ENCODE measurements at regions not wholly inside any gene's neighbourhood (a gene's known extent, or its start where the extent isn't known, plus 50 kb on each side); places are given as distances from the start of the nearest gene placed in this dataset.

DNA sequence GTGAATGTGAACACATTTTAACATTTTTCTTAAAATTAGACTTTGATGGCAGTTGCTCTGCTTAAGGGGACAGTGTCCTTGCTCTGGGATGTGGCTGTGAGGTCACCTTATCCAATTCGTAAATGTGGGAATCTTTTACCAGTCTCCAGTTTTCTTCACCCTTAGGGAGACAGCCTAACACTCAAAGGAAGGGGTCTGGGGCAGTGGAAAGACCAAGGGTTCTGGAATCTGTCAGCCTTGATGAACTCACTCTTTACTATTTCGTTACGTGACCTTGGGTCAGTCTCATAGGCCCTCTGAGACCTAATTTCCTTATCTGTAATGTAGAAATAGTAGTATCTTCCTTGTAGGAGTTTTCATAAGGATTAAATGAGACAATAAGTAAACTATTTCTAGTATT is 245.6 kb upstream of the ATP2B1 start:
- DNase-seq, result no peak
- TF ChIP-seq EZH2 (optimal IDR thresholded peaks at IDR 0.05; ENCODE audit: low read depth, low read length), result no peak
- TF ChIP-seq EZH2phosphoT487 (IDR thresholded peaks at IDR 0.05; ENCODE audit: low read length), result no peak
- TF ChIP-seq, protein P1, sequence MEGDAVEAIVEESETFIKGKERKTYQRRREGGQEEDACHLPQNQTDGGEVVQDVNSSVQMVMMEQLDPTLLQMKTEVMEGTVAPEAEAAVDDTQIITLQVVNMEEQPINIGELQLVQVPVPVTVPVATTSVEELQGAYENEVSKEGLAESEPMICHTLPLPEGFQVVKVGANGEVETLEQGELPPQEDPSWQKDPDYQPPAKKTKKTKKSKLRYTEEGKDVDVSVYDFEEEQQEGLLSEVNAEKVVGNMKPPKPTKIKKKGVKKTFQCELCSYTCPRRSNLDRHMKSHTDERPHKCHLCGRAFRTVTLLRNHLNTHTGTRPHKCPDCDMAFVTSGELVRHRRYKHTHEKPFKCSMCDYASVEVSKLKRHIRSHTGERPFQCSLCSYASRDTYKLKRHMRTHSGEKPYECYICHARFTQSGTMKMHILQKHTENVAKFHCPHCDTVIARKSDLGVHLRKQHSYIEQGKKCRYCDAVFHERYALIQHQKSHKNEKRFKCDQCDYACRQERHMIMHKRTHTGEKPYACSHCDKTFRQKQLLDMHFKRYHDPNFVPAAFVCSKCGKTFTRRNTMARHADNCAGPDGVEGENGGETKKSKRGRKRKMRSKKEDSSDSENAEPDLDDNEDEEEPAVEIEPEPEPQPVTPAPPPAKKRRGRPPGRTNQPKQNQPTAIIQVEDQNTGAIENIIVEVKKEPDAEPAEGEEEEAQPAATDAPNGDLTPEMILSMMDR (IDR thresholded peaks at IDR 0.05; ENCODE audit: low read length), result no peak
- H3K79me2 ChIP-seq (ENCODE audit: low read length), result no peaks in the 10 kb centered on the region

DNA sequence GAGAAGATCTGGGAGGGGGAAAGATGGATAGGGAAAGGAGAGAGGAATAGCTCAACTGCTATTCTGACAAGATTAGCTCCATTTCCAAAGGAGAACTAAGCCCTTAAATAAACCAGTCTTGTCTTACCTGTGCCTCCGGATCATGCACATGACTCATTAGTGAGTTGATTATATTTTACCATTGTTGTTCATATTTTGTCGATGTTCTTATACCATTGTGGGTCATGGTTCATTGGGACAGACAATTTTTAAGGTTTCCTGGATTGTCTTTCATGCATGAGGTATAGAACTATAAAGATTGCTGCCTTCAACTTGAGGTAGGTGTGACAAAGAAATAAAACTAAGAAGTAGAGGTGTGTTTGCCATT is 243.0 kb upstream of the ATP2B1 start:
- no peak overlapping the region for H3K4me2 ChIP-seq (ENCODE audit: low read depth, low read length)
- no peak overlapping the region for H3K9ac ChIP-seq (ENCODE audit: low read length)
- no peaks in the 10 kb centered on the region for H3K4me1 ChIP-seq (ENCODE audit: low read length)
- no peaks in the 10 kb centered on the region for H3F3A ChIP-seq (ENCODE audit: insufficient read depth, low read length)
- no peak overlapping the region for H2AFZ ChIP-seq (ENCODE audit: low read length)
- no peaks in the 10 kb centered on the region for H3K79me2 ChIP-seq (ENCODE audit: low read length)
- H3K4me3 ChIP-seq (ENCODE audit: low read length), result no peak overlapping the region
- no peaks in the 10 kb centered on the region for H3K36me3 ChIP-seq (replicated peaks; ENCODE audit: insufficient read depth, low read length)
- no peaks in the 10 kb centered on the region for H3K27me3 ChIP-seq (replicated peaks; ENCODE audit: insufficient read depth, low read length)
- no peaks in the 10 kb centered on the region for H3K9me3 ChIP-seq (replicated peaks; ENCODE audit: insufficient read depth, low read length)
- TF ChIP-seq EZH2 (optimal IDR thresholded peaks at IDR 0.05; ENCODE audit: low read depth, low read length) (no peak), EZH2phosphoT487 (IDR thresholded peaks at IDR 0.05; ENCODE audit: low read length) (no peak)
- TF ChIP-seq, protein P1 (IDR thresholded peaks at IDR 0.05; ENCODE audit: low read length), result no peak
- DNase-seq, result no peak
- H4K20me1 ChIP-seq (ENCODE audit: insufficient read depth, low read length), result no peaks in the 10 kb centered on the region
- H3K27ac ChIP-seq (ENCODE audit: low read length), result no peak overlapping the region
- H3K9me2 ChIP-seq (replicated peaks; ENCODE audit: insufficient read depth, low read length), result no peaks in the 10 kb centered on the region

More for the DNA sequence above, 245.6 kb upstream of the ATP2B1 start:
- Histone ChIP-seq H3K9me3 (replicated peaks; ENCODE audit: insufficient read depth, low read length) (no peaks in the 10 kb centered on the region), H3K36me3 (replicated peaks; ENCODE audit: insufficient read depth, low read length) (no peaks in the 10 kb centered on the region), H4K20me1 (ENCODE audit: insufficient read depth, low read length) (no peaks in the 10 kb centered on the region), H3F3A (ENCODE audit: insufficient read depth, low read length) (no peaks in the 10 kb centered on the region), H3K27me3 (replicated peaks; ENCODE audit: insufficient read depth, low read length) (no peaks in the 10 kb centered on the region), H3K4me1 (ENCODE audit: low read length) (no peaks in the 10 kb centered on the region), H3K4me3 (ENCODE audit: low read length) (no peak overlapping the region), H3K4me2 (ENCODE audit: low read depth, low read length) (no peak overlapping the region), H2AFZ (ENCODE audit: low read length) (no peak overlapping the region), H3K9me2 (replicated peaks; ENCODE audit: insufficient read depth, low read length) (no peaks in the 10 kb centered on the region), H3K9ac (ENCODE audit: low read length) (no peak overlapping the region), H3K27ac (ENCODE audit: low read length) (no peak overlapping the region)

DNA sequence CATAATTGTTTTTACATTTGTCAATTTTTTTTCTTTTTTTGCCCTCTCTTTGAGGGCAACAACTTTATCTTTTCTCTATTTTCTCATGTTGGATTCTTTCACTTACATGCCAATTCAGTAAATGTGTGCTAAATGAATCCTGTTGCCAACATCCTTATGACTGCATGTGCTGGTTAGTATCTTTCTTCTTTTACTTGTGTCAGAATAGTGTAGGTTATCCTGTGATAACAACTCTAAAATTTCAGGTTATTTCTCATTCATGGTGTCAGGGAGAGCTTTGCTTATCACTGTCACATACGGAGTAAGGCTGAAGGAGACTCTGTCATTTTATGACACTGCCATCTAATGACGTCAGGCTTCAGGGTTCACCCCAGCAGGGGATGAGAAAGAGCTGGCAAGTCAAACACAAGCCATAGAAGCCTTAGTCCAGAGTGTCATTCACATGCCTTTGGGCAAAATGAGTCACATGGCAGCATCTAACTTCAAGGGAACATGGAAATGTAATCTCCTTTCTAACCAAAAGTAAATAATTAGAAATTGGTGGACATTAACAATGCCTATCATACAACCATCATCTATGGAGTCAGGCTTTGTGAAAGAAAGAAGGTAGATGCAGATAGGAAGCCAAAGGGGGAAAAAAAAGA is 242.5 kb upstream of the ATP2B1 start:
- no peak for DNase-seq
- Histone ChIP-seq H3K4me2 (ENCODE audit: low read depth, low read length) (no peak overlapping the region), H3K79me2 (ENCODE audit: low read length) (no peaks in the 10 kb centered on the region), H3K4me3 (ENCODE audit: low read length) (no peak overlapping the region), H3K9me2 (replicated peaks; ENCODE audit: insufficient read depth, low read length) (no peaks in the 10 kb centered on the region), H3K27ac (ENCODE audit: low read length) (no peak overlapping the region), H3K36me3 (replicated peaks; ENCODE audit: insufficient read depth, low read length) (no peaks in the 10 kb centered on the region), H2AFZ (ENCODE audit: low read length) (no peak overlapping the region), H3K4me1 (ENCODE audit: low read length) (no peaks in the 10 kb centered on the region), H3K9me3 (replicated peaks; ENCODE audit: insufficient read depth, low read length) (no peaks in the 10 kb centered on the region), H3F3A (ENCODE audit: insufficient read depth, low read length) (no peaks in the 10 kb centered on the region), H3K9ac (ENCODE audit: low read length) (no peak overlapping the region), H3K27me3 (replicated peaks; ENCODE audit: insufficient read depth, low read length) (no peaks in the 10 kb centered on the region), H4K20me1 (ENCODE audit: insufficient read depth, low read length) (no peaks in the 10 kb centered on the region)
- no peak for TF ChIP-seq EZH2phosphoT487 (IDR thresholded peaks at IDR 0.05; ENCODE audit: low read length)
- TF ChIP-seq, protein P1 (IDR thresholded peaks at IDR 0.05; ENCODE audit: low read length), result no peak
- no peak for TF ChIP-seq EZH2 (optimal IDR thresholded peaks at IDR 0.05; ENCODE audit: low read depth, low read length)
